HG02610 (cell line): ENCODE measurements at regions not wholly inside any gene's neighbourhood (a gene's known extent, or its start where the extent isn't known, plus 50 kb on each side); places are given as distances from the start of the nearest gene placed in this dataset.

ENCODE experiments used
- ATAC-seq: cut with Tn5 transposase; IDR thresholded peaks from one replicate; pipeline ENCODE4 v1.9.1; 2021; ENCODE audit warnings: mild to moderate bottlenecking, moderate library complexity; ENCODE audit not compliant: unreplicated experiment

DNA sequence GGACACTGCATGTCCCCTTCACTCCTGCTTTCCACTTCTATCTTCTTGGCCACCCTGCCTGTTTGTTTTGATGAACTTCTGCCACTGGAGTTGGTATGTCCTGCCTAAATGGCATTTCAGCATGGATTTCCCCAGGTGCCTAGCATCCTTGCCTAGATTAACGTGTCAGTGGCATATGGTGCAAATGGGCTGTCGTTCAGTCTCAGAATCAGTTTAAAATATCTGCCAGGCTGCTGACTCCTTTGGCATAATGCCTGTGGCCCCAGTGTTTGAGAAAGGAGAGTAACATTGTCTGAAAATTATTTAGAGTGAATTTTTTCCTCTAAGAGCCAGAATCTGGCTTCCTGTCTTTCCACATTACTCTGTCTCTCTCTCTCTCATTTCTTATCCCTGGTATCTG is 64.9 kb upstream of the BARHL2 start:
- no peak for ATAC-seq

DNA sequence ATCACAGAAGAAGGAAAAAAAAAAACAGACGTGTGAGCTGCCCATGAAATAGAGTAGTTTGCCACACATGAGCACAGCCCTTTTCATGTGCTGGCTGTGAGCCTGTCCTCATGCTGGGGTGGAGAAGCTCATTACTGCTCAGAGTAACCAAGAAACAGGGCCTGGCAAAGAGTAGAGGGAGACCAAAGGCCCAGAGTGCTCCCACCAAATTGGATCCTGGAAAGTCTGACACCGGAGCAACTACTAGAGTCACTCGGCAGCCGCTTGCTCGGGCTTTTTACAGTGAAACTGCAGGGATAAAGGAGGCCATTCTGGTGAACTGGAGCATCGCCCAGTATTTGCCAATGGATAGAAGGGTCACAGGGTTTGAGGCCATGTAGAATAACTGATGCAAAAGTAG is 64.4 kb upstream of the BARHL2 start:
- no peak for ATAC-seq

DNA sequence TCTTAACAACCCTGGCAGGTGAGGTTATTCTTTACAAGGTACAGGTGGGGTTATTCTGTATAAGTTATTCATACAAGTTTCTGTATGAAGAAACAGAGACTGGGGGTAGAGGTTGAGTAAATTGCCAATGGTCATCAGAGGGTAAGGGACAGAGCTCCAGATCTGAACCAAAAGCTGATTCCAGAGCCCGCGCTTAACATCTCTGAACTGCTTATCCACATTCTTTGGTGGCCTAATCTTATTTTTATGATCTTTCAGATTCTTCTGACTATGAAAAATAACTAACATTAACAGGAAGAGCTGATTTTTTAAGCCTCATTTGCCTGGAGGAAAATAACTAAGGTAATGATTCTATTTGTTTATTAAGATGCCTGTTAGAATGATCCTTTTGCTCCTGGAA is 63.9 kb upstream of the BARHL2 start:
- ATAC-seq = no peak

- ATAC-seq = no peak
Observed at GRCh38 chr1:90779573-90779972, 62.5 kb upstream of the BARHL2 start.

GRCh38 chr1:90778486-90778885 is 61.4 kb upstream of the BARHL2 start:
- ATAC-seq = no peak

DNA sequence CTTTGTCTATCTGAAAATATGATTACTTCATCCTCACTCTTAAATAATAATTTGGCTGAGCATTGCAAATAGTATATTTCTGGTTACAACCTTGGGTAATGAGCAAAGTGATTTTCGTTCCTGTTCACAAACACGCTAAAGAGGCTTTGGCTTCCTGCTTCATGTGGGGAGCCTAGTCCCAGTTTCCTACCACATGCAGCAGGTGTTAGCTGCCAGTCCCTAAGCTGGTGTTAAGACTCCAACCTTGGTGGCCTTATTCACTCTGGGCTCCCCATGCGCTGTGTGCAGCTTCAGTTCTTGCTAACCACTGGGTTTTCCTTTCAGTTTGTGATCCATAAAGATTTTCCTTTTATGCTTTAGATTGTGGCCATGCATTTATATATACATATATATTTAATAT is 56.7 kb upstream of the BARHL2 start:
- no peak for ATAC-seq

GRCh38 chr1:90768826-90769225 is 51.7 kb upstream of the BARHL2 start:
- no peak for ATAC-seq

- ATAC-seq = no peak
Observed at GRCh38 chr1:90768098-90768497, 51.0 kb upstream of the BARHL2 start.
